GM21381 (cell line): ENCODE measurements at regions not wholly inside any gene's neighbourhood (a gene's known extent, or its start where the extent isn't known, plus 50 kb on each side); places are given as distances from the start of the nearest gene placed in this dataset.

Experiments used
- ATAC-seq: cut with Tn5 transposase; IDR thresholded peaks from one replicate; pipeline ENCODE4 v1.9.1; 2021; ENCODE audit warnings: mild to moderate bottlenecking, moderate library complexity; ENCODE audit not compliant: unreplicated experiment

DNA sequence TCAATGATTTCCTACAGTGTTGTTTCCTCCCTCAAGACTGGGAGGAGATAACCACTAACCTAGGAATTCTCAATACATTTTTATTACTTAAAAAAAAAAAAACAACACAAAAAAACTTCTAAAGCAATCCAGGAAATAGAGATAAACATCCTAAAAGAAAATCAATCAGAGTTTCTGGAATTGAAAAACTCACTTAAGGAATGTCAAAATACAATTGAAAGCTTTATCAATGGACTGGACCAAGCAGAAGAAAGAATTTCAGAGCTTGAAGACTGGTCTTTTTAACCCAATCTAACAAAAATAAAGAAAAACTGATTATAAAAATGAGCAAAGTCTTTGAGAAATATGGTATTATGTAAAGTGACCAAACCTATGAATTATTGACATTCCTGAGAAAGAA is 394.1 kb downstream of the XPNPEP1 start:
- ATAC-seq, result no peak

DNA sequence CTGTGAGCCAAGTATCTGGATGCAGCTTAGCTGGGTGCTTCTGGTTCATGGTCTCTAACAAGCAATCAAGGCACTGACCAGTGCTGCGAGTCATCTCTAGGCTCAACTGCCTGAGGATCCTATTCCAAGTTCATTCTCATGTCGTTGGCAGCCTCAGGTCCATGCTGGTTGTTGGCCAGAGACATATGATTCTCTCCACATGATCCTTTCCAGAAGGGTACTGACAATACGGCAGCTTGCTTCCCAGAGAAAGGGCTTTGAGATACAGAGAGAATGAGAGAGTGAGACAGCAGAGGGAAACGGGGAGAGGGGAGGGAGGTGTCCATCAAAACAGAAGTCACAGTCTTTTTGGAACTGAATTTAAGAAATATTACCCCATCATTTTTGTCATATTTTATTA is 405.6 kb downstream of the XPNPEP1 start:
- ATAC-seq, result no peak

DNA sequence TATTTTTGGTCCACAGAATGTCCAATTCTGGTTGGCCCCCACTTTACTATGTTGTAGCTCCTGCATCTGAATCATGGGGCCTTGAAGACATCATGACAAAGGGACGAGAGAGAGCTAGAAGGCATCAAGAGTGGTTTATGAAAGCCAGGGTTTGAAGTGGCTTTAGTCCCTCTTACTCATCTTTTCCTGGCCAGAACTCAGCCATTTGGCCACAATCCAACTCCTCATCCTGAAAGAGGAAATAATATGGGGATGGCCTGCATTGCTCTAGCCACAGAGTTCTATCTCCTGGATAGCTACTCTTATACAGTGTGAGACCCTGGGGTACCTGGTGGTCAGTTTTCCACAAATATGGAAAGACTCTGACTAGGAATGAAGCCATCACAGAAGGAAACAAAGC is 418.9 kb downstream of the XPNPEP1 start:
- ATAC-seq, result no peak

DNA sequence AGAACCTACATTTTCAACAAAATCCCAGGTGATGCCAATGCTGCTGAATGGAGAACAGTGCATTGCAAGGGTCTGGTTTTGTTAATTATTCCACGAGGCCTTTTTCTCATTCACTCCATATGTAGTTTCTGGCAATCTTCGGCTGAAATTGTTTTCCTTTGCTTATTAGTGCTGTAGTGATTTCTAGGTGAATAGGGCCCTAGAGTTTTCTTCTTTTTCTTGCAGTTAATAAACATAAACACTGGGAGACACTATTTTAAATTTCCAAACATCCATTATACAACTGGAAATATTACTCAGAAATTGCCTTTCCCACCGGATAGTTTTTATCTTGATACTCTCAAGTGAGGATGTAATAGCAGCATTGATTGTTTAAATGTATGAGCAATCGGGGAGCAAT is 435.6 kb downstream of the XPNPEP1 start:
- no peak for ATAC-seq

GRCh38 chr10:109480836-109481235 is 442.5 kb downstream of the XPNPEP1 start:
- ATAC-seq, result no peak

- no peak for ATAC-seq
Observed at GRCh38 chr10:109475711-109476421, 447.4 kb downstream of the XPNPEP1 start.

DNA sequence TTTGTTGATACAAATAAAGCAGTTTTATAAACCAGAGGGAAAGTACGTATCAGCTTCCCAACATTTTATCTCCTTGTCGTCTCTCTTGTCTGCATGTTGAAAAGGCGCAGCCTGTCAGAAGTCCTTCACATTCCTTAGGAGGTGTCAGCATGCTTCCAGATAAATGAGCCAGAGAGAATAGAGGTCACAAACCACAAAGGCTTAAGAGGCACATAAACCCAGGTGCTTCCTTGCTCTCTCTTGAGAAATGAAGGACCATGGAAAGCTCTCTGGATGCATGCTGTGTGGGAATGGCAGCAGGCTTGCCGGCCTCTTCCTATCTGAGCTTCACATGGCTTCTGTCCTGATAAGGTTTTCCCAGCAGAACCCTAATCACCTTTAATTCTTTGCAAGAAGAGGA is 448.5 kb downstream of the XPNPEP1 start:
- no peak for ATAC-seq

DNA sequence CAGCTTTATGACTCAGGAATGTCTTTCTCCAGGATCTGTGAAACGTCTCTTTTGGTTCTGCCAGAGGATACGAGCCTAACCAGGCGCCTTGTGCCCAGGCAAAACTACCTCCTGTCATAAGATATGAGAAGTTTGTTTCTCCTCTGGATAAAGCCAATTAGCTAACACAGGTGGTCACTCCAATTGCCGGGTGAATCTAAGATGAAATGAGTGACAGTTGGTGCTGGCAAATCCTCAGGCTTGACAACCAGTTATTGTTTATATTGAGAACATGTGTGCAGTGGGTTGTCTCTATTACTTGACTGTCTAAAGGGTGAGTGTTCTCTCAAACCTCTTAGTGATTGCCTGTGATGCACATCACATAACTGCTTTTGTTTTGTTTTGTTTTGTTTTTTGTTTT is 449.1 kb downstream of the XPNPEP1 start:
- no peak for ATAC-seq

- ATAC-seq, result no peak
Observed at GRCh38 chr10:109467551-109467950, 455.8 kb downstream of the XPNPEP1 start.

DNA sequence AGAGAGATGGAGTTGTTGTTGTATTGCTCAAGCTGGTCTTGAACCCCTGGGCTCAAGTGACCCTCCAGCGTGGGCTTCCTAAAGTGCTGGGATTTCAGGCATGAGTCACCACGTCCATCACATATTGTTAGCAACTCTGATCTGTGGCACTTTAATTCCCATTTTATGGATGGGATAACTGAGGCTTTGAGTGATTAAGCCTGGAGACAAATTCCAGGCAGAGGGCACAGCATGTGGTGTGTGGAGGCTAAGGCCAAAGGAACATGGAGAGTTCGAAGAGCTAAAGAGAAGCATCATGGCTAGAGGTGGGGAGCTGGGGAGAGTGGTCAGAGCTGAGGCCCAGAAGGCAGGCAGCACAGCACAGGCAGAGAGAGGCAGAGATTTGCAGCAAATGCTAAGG is 458.4 kb downstream of the XPNPEP1 start:
- ATAC-seq, result no peak

DNA sequence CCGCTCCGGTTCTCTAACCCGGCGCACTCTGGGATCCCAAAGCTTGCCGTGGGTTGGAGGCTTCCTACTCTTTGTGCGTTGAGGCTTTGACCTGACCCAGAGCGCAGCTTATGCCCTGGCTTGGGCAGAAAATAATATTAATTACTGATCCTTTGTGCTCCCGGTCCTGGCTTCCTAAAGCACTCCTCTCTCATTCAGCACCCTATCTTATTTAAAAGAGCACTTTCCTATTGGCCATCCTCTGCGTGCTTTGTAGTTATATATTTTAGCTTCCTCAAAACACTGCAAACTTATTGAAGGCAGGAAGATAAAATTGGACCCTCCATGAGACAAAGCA is 466.0 kb downstream of the XPNPEP1 start:
- ATAC-seq, result no peak

DNA sequence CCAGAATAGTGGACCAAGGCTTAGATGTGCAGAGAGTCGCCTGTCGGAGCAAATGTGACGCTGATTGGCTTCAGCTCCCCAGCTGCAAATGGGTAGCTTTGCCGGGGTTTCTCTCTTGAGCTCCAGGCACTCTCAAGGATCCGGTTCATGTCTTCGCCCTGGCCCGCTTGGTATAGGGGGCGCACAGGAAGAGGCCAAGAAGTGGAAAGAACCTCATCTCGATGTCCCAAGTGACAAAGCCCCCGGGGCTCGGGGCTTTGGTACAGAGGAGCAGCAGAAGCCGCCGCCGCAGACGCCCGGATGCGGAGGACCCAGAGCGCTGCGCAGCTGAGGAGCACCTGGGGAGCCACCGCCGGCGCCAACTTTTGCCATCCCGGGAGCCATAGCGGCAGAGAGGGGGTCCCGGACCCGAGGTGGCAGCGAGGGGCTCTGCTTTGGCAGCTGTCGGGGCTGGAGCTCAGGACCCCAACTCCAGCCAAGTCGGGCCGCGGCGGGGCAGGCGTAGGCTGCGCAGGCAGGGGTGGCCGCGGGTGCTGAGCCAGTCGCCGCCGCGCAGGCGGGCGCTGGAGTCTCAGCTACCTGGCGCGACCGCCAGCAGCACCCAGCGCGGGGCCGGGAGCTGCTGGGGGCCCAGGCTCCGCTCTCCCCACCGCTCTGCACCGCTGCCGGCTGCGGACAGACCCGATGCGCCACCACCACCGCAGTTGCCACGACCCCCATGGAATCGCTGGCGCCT is 466.6 kb downstream of the XPNPEP1 start:
- no peak for ATAC-seq

DNA sequence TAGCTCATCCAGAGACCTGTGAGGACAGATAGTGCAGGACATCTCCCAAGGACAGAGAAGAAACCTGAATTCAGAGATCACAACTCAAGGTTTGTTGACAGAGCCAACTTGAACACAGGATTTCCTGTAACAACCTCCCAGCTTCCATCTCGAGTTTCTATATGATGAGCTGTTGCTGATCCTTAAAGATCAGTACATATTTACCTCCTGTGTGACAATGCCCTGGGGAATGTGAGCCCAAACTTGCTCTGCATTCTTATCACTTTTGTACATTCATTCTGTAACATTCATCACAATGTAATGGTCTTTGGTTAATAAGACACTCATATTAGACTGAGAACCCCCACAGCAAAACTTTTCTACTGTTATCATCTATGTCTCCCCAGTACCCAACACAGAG is 468.6 kb downstream of the XPNPEP1 start:
- no peak for ATAC-seq

DNA sequence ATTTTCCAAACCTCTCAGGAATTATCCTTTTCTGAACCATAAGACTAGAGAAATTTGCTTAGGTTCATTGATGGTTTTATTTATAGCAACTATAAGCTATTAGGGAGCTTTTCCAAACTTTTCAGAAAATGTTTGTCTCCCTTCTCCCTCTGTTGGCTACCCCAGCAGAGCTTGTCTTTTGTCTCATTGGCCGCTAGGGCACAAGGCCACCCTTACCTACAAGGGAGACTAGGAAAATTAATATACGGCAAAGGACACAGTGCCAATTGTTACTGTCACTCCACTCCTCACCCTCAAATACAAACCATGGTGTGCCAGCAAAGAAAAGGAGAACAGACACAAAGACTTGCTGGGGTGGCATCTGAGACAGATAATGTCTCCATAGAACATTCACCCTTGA is 471.4 kb downstream of the XPNPEP1 start:
- ATAC-seq, result no peak

- no peak for ATAC-seq
Observed at GRCh38 chr10:109450702-109451101, 472.6 kb downstream of the XPNPEP1 start.

DNA sequence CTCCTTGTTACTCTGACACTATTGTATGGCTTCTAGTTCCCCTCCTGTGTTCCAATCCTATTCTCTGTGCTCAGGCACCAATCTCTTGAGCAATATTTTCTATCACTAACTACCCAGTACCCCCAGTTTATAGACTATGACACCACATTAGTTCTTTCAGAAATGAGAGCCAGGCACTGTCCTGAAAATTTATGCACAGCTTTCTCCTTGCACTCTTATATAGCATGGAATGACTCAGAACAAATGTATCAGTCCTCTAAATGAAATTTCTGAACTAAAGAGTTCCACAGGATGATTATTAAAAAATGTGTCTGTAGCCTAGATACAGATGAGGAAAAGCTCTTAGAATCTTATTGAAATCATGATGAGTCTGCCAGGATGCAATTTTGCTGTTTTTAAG is 489.9 kb downstream of the XPNPEP1 start:
- no peak for ATAC-seq

- ATAC-seq, result no peak
Observed at GRCh38 chr10:109432281-109432680, 491.0 kb downstream of the XPNPEP1 start.

DNA sequence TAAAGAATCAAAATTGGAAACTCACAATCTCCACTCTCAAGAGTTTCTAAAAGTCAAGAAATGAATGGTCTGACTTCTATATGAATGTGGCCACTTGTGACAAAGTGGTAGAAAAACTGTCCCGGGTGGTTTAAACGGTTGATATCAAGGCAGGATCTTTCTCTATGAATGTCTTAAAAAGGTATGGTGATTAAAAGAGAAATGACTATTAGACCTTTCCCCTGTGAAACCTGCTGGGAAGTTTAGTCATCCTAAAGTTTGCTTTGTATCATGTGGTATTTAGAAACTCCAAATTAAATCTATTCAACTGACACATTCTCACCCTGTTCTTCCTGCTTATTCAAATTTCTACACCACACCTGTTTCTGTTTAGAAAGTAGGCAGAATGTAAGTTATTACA is 492.5 kb downstream of the XPNPEP1 start:
- ATAC-seq, result no peak

- no peak for ATAC-seq
Observed at GRCh38 chr10:109430043-109430760, 493.1 kb downstream of the XPNPEP1 start.

DNA sequence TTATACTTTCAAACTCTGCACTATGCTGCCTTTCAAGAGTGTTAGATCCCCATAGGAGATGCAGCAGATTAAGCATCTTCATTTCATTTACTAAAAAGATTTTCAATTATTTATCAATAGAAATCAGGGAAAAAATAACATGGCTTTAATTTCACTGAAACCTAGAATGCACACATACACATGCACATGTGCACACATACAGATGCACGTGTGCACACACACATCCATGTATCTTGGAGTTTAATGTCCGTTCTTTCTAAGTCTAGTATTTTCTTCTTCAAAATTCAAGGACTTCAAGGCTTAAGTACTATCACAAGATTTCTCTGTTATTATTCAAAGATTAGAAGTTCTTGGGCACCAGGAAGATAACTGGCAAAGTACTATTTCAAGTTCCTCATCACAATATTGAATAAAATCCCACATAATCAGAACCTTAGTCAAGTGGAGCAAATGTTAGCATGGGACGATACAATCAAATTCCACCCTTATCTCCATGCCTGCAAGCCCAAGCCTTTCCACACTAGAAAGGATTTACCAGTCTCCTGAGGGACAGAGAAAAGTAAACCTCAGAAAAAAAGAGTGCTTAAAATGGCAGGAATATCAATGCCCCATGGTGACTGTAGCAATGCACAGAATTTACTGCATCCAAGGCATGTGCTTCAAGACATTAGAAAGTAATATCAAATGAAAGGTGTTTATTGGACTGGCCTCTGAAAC is 494.4 kb downstream of the XPNPEP1 start:
- ATAC-seq, result no peak

DNA sequence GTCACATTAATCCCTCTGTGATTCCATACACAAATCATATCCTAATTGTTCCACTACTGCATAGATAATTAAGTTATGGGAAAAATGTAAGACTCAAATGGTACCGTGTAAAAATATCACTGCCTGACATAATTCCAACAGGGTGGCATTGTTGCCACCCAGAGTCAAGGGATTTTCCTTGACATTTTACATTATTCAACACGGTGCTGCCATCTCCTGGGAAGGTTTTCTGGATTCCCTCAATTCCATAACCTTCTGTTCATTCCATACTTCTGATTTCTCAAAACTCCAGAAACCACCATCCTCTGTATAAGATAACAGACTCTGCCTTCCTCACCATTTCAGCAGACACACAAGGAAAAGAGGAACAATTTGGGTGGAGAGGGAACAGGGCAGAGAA is 495.9 kb downstream of the XPNPEP1 start:
- no peak for ATAC-seq

DNA sequence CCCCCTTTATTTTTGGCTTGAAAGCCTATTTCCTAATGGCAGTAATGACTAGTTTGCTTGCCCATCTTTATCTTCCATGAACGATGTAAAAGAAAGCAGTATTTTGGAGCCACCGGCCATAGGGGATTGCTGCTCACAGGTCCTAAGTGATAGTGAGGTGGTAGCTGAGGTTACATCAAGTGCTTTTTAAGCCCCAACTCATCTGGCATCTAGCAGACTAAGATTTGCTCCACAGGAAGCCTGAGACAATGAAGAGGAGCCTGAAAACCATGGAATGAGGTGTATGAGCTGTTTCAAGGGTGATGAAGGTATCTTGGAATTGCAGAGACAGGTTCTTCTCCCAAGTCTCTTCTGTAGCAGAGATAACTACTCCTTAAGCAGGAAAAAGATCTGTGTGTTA is 496.3 kb downstream of the XPNPEP1 start:
- no peak for ATAC-seq
